ENCODE measurements at regions not wholly inside any gene's neighbourhood (a gene's known extent, or its start where the extent isn't known, plus 50 kb on each side); places are given as distances from the start of the nearest gene placed in this dataset.
"Not testable (repeated sequence)": the region's sequence is repeated elsewhere in the genome, so short reads cannot be mapped to it uniquely, and the experiment has no call there.

DNA sequence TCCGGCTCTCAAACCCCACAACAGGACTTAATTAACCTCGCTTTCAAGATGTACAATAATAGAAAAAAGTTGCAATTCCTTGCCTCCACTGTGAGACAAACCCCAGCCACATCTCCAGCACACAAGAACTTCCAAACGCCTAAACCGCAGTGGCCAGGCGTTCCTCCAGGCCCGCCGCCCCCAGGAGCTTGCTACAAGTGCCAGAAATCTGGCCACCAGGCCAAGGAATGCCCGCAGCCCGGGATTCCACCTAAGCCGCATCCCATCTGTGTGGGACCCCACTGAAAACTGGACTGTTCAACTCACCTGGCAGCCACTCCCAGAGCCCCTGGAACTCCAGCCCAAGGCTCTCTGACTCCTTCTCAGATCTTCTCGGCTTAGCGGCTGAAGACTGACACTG is 262.5 kb downstream of the SMARCA2 start:
- not testable (repeated sequence) for DNase-seq (ENCODE audit: low spot score)

DNA sequence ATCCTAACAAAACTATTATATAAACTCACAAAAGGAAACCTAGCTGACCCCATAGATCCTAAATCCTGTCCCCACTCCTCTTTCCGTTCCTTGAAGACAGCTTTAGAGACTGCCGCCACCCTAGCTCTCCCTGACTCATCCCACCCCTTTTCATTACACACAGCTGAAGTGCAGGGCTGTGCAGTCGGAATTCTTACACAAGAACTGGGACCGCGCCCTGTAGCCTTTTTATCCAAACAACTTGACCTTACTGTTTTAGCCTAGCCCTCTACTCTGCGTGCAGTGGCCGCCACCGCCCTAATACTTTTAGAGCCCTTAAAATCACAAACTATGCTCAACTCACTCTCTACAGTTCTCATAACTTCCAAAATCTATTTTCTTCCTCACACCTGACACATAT is 264.0 kb downstream of the SMARCA2 start:
- DNase-seq (ENCODE audit: low spot score) = not testable (repeated sequence)

DNA sequence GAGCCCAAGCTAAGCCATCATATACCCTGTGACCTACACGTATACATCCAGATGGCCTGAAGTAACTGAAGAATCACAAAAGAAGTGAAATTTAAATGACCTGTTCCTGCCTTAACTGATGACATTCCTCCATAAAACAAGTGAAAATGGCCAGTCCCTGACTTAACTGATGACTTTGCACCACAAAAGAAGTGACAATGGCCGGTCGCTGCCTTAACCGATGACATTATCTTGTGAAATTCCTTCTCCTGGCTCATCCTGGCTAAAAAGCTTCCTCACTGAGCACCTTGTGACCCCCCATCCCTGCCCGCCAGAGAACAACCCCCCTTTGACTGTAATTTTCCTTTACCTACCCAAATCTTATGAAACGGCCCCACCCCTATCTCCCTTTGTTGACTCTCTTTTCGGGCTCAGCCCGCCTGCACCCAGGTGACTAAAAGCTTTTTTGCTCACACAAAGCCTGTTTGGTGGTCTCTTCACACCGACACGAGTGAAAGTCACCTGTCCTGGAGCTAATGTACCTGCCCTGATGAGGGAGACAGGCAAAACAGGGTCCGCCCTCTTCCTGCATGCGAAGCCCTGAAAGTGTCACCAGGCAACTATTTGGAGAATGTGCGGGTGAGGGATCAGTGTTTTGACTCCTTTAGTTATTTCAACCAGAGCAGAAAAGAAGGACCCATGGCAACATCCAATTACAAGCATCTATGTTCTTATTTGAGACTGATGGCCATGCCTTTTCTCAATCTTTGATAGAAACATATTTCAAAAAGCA is 266.1 kb downstream of the SMARCA2 start:
- no peak for DNase-seq (ENCODE audit: low spot score)

DNA sequence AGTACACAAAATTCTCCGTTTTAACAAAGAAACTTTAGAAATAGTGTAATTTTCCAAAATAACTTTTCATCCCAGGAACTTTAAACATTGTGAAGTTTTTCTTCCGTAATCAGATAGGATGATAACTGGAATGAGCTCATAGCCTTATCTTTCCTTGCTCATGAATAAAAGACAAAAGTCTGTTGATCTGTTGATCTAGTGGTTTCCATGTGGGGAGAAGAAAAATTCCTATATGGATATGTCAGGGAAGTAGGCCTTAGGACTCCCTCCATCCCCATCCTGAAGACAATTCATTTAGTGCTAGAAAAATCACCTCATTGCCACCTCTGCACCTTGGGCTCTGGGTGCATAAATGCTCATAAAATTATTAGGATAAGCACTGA is 266.6 kb downstream of the SMARCA2 start:
- no peak for DNase-seq (ENCODE audit: low spot score)

DNA sequence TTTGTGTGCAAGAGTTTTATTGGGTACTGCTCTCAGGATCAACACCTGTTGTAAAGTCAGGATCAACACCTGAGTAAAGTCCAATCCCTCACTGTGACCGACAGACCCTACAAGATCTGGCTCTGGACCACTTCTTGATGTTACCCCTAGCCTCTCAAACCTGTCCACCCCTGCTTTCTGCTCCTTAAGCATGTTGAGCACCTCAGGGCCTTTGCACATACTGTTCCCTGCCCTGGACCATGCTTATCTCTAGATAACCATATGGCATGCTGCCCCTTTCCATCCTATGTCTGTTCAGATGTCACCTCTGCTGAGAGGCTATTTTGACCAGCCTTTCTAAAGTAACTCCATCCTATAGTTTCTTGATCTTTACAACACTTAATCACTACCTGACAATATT is 269.6 kb downstream of the SMARCA2 start:
- no peak for DNase-seq (ENCODE audit: low spot score)

DNA sequence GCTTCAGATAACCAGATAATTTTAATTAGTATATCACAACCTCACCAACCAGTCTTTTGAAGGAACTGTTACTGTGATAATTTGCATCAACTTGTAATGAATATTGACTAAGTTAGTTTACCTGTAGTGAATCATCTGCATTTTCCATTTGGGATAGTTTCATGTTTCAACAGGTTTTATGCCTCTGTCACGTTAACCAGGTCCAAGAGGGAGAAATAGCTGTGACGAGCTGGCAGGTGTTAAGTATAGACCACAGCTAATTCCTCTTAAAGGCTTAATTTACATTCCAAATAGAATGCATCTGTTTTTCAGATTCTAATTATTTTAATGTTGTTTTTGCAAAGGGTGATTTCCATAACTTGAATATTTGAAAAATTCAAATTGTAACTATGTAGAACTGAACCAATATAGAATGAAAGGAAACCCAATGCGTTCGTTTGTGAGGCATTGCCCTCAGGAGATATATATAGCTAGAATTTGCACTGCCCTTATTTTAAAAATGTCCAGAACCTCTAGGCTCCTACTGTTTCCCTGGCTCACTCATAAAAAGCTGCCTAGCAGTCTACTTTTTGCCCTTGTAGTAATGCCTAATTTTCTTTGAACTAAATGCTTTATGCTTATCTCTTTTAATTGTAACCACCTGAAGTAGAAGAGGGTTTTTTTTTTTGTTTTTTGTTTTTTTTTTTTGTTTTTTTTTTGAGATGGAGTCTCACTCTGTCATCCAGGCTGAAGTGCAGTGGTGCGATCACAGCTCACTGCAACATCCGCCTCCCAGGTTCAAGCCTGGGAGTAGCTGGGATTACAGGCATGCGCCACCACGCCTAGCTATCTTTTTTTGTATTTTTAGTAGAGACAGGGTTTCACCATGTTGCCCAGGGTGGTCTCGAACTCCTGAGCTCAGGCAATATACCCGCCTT is 270.5 kb downstream of the SMARCA2 start:
- DNase-seq (ENCODE audit: low spot score) = no peak

DNA sequence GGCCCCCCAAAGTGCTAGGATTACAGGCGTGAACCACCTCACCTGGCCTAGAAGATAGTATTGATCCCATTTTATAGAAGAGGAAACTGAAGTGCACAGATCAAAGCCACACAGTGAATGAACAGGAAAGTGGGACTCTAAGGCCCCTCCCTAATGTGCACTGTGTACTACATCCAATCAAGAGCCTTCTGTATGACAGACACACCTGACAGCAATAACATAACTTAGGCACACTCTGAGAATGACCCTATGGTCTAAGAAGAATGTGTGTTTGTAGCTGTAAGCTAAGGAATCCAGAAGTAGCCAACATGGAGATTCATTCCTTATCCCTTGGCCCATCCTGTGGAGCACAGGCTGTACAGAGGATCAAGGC is 271.2 kb downstream of the SMARCA2 start:
- DNase-seq (ENCODE audit: low spot score) = no peak

DNA sequence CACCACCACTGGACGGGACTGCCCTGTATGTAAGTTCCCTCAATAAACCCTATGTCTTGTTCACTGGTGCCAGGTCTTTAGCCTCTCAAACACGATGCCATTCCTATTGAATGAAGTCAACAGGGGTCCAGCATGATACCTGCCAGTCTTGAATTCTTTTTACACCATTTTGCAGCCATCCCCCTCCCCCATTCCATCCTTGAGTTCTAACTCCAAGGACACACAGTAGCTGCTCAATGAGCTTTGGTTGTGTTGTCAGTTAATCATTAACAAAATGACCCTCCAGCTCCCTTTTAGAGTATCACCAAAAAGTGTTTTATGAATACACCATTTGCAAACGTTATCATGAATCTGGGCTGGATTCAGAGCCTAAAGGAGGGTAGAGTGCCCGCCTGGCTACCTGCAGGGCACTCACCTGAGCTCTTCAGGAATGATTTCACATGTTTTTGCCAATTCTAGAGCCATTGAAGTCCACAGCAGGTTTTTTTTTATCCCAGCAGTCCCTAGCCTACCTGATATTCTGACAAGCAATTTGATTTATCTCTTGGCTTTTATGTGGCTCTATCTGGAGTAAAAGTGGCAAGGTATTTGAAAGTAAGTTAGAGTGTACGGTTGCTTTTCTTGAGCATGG is 271.8 kb downstream of the SMARCA2 start:
- no peak for DNase-seq (ENCODE audit: low spot score)

DNA sequence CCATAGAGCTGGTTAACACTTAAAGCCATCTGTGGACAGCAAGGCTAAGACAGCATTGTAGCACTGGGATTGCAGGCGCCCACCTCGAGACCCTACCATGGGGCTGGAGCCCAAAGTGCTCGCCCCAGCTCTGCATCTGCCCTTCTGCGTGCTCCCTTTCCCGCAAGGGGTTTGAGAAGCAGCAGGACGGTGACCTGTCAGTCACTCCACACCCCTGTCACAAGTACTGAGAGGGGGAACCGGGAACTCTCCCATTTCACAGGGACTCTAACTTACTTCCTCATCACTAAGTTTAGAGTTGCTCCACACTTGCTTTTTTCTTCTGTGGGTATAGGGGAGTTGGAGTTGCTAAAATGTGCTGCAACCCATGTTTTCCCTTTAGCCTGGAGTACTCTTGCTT is 273.2 kb downstream of the SMARCA2 start:
- DNase-seq (ENCODE audit: low spot score) = no peak

DNA sequence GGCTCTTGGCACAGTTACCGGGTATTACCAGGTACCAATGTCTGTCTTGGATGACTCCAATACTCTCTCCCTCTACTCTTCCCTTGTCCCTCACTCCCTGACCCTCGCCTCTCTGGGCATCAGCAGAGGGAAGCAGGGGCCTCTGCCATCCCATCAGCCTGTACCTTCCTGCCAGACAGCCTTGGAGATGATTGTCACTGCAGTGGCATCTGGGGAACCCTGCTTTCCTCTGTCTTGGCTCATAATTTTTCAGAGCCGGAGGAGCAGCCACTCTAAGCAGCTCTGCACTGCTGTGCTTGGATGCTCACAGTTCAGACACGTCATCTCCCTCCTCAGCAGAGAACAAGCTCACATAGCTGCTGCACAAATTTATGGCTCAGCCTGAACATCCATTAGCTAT is 274.1 kb downstream of the SMARCA2 start:
- DNase-seq (ENCODE audit: low spot score) = no peak

DNA sequence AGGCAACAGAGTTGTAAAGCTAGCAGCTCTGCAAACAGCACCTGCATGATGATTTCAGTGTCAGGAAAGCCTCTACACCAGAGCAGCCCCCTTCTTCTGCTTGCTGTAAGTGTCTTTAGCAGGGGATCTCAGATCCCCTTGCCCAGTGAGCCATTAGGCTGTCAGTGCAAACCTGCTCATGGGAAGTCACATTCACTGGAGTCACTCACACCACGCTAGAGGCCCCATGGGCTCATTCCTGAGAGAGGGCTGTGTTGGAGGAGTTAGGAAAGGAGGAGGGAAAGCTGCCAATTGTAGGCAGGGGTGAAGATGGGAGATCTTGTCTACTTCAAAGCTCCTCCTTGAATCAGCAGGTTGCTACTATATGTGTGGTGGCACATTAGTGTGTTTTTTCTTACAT is 275.2 kb downstream of the SMARCA2 start:
- DNase-seq (ENCODE audit: low spot score) = no peak

DNA sequence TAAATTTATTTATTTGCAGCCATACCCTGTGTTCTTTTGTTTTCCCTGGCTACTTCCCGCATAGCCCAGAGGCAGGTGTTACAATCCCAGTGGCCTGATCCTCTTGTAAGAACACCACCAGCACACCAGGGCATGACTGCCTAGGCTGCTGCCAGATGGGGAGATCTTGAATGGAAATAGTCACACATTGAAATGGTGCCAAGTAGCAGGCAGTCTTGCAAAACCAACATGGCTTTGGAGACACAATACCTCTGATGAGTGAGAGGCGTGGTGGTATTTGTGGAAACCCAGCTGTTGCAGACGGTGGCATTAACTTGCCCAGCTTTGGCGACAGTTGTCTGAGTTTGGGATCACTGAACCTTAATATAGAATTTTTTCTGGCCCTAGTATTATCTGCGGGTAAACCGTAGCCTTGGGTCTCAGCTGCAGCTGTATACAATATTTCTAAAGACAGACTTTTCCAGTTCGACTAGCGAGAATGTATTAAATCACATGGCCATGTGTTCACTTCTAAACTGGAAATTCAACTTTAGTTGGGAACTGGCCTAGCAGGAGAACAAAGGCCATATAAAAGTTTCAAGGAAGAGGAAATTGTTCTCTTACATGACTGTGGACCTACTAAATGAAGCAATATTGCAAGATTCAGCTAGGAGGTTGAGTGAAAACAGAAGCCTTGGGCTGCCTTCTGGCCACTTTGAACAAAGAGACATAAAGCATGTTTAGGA is 277.0 kb downstream of the SMARCA2 start:
- no peak for DNase-seq (ENCODE audit: low spot score)

DNA sequence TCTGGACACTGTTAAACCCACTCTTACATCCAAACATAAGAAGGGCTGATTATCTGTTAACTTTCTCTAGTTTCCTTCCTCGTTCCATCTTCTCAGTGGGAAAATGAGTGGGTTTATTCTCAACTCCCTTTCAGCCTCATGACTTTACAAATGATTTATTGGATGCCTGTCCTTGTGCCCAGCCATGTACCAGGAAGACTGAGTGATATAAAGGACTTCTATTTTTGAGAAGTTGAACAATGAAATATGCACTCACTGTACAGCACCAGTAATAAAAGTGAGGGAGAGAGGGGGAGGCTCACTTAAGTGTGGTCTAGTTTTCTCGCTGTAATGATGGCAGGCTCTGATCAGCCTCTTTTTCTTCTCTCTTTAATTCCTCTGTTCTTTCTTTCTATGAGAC is 277.6 kb downstream of the SMARCA2 start:
- DNase-seq (ENCODE audit: low spot score) = no peak

DNA sequence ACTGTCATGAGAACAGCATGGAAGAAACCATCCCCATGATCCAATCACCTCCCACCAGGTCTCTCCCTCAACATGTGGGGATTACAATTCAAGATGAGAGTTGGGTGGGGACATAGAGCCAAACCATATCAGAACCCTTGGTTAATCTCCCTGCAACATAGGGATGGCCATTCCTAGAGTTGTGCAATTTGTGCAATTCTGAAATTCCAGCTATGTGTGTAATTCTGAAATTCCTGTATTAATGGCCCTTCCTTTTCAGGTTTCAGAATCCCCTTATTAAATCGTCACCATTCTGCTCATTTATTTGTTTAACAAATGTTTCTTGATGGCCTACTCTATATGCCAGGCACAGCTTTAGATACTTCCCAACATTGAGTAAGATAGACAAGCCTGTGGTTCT is 282.6 kb downstream of the SMARCA2 start:
- DNase-seq (ENCODE audit: low spot score) = no peak

DNA sequence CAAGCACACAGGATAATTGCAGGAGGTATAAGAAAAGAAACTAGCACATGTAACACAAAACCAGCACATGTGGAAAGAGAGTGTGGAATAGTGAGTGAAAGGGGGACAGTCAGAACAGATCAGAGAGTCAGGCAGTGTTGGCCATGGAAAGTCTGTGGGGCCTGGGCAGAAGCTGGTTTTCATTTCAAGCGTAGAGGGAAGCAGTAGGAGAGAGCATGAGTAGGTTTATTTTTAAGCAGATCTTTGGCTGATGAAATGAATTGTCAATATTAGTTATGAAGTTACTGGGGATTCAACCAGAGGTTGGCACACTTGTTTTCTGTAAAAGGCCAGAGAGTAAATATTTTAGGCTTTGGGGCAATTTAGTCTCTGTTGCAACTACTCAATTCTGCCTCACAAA is 283.1 kb downstream of the SMARCA2 start:
- DNase-seq (ENCODE audit: low spot score) = no peak

DNA sequence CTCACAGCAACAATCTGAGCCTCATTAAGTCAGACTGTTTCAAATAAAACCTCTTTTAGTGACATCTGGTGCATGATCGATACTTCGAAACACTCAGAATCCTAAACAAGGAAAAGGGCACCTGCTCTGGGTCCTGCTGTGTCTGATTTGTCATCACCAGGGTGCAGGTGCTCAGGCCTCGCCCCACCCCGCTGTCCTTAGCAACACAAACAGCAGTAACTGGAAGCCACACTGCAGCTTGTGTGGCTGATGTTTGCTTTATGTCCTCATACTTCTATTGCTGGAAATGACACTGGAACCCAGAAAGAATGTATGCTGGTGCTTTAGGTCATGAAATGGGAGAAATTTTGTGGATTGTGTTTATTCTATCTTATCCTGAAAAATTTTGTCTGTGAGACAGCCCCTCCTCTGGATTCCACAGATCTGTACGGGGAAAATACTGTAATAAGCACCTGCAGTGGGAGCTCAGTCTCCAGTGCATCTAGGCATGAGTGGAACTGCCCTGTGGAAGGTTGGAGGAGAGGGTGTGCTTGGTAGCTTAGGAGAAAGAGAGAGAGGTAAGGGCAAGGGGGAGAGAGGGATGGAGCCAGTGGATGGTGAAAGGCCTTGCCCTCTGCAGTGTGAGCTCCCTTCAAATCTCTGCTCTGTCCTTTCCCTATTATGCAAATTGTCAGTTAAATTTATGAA is 284.2 kb downstream of the SMARCA2 start:
- no peak for DNase-seq (ENCODE audit: low spot score)

DNA sequence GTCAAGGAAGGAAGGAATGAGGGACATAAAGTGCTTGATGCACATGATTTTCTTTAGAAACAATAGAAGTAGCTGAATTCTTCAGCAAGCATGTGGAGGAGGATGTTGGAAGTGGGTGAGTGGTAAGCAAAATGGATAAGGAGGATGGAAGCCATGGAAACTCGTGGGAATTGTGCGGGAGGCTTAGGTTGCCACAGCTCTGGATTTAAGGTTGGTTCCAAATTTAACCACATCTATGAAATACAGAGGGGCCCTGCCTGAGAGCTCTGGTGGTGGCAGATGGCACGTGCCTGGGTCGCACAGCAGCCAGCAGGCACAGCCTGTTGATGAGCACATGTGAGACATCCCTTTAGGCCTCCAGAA is 284.7 kb downstream of the SMARCA2 start:
- no peak for DNase-seq (ENCODE audit: low spot score)

DNA sequence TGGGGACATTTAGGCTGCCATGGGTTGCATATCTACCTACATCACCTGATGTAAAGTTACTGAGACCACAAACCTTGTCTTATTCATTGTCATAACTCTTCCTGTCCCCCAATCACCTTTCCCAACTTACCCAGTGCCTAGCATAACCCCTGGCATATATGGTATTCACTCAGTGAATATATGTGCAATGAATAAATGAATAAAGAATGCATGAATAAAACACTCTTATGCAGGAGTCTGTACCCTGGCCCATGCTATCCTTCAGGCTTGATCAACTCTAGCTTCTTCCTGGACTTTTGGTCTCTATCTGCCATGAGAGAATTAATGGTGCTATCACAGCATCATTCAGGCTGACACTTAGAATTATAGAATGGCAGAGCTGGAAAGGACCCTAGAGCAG is 285.2 kb downstream of the SMARCA2 start:
- no peak for DNase-seq (ENCODE audit: low spot score)

DNA sequence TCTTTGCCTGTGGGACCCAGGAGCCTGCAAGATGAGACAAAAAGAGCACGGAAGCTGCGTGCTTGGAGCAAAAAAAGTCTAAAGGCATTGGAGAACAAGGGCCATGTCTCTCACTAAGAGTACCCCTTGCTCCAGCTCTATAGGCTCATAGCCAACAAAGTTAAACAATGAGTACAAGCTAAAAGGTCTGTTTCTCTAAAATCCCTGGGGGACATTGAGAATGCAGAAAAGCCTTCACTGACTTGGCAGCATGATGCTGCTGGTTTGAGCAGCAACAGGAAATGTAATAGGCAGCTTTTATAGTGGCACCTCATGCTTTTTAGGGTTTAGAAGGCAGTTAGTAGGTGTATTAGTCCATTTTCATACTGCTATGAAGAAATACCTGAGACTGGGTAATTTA is 287.5 kb downstream of the SMARCA2 start:
- DNase-seq (ENCODE audit: low spot score) = no peak

DNA sequence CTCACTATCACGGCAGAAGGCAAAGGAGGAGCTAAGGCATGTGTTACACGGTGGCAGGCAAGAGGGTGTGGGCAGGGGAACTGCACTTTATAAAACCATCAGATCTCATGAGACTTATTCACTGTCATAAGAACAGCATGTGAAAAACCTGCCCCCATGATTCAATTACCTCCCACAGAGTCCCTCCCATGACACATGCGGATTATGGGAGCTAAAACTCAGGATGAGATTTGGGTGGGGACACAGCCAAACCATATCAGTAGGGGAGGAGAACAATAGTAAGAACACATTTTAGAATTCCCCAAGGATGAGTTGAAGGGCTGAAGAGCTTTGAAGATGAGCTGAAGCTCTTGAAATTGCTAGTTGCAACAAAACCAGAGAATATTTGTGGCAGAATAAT is 287.9 kb downstream of the SMARCA2 start:
- no peak for DNase-seq (ENCODE audit: low spot score)

DNA sequence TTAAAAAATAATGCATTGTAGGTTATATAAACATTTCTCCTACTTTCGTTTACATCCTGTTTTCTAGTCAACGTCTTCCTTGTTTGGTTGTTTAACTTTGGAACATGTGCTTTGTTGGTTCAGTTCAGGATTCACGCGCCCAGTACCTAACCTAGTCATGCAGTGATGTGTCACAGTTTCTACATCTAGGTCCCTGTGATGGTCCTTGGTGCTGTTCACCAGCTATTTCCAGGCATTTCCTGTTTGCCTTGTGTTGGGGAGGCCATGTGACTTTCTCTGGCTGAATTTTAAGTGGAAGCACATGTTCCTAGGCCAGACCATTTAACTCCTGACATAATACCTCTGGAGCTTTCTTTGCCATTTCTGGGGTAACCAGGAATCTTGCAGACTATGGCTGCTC is 292.3 kb downstream of the SMARCA2 start:
- no peak for DNase-seq (ENCODE audit: low spot score)

DNA sequence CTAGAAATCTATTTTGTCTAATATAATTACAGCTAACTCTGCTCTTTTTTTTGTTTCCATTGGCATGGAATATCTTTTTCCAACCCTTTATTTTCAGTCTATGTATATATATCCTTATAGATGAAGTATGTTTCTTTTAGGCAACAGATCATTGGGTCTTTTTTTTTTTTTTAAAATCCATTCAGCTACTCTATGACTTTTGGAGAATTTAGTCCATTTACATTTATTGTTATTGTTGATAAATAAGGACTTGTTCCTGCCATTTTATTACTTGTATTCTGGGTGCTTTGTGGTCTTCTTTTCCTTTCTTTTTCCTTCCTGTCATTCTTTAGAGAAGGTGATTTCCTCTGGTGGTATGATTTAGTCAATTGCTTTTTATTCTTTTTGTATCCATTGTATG is 296.8 kb downstream of the SMARCA2 start:
- no peak for DNase-seq (ENCODE audit: low spot score)
